K562 (cell line): ENCODE measurements at regions not wholly inside any gene's neighbourhood (a gene's known extent, or its start where the extent isn't known, plus 50 kb on each side); places are given as distances from the start of the nearest gene placed in this dataset.

Source experiments
- ATAC-seq: fragments of 200-7000 bp; cut with Tn5 transposase; 3 replicates; pipeline ENCODE4 v1.9.1; 2020; ENCODE audit warnings: moderate library complexity
- BruUV-seq: library from RNA; stranded (reverse); fragments of 400-500 nt; replicated peaks from 2 replicates; lab custom pipeline; 2021; lab: Mats Ljungman, UMichigan
- CTCF ChIA-PET: fragments of 300-600 bp; formaldehyde crosslinking; extraction: SDS; loops from one replicate; lab custom pipeline; 2021; ENCODE audit warnings: low intra/inter-chr PET ratio; lab: Yijun Ruan, JAX
- POLR2A ChIA-PET: fragments of 300-600, 350-650 bp; sonication (Branson Sonifier 250); formaldehyde crosslinking; extraction: SDS; loops from one replicate; lab custom pipeline; 2021; ENCODE audit warnings: antibody characterized with exemption, inconsistent platforms; lab: Yijun Ruan, JAX
- DNase-seq, 4 experiments: peaks; one replicate each; pipeline versions ENCODE4 v3.0.0 to v3.0.0-alpha.2; 2011 to 2018; ENCODE audit warnings: low spot score in 3 of 4, mixed read lengths in 3 of 4; ENCODE audit errors: extremely low read depth in 1 of 4
- FAIRE-seq: peaks from 2 replicates; lab custom pipeline; 2011; peaks lifted over from hg19 to GRCh38; lab: Jason Lieb, UNC
- H2AFZ ChIP-seq: 2 replicates; pipeline ENCODE4 v1.6.0; 2011; ENCODE audit warnings: low read depth, low read length, control low read depth, inconsistent platforms
- H3K27ac ChIP-seq: fragments of 200-600 bp; 3 replicates; pipeline ENCODE4 v1.8.0; 2011; ENCODE audit warnings: low read depth, mild to moderate bottlenecking, control low read depth, inconsistent platforms, low read length, moderate library complexity, mixed read lengths; ENCODE audit errors: extremely low read depth
- H3K27me3 ChIP-seq, 2 experiments: fragments of 300-600 bp in 1 of 2; 2 replicates in 1 of 2; 3 replicates in 1 of 2; pipeline versions ENCODE4 v1.6.0 to v1.8.0; 2011; ENCODE audit warnings: inconsistent platforms in 2 of 2, low read length in 2 of 2, mild to moderate bottlenecking in 1 of 2, mixed read lengths in 1 of 2, moderate library complexity in 1 of 2; ENCODE audit not compliant: control insufficient read depth in 2 of 2, insufficient read depth in 2 of 2
- H3K36me3 ChIP-seq: fragments of 300-600 bp; 3 replicates; pipeline ENCODE4 v1.8.0; 2011; ENCODE audit warnings: mild to moderate bottlenecking, low read length, inconsistent platforms; ENCODE audit not compliant: control insufficient read depth, insufficient read depth
- H3K4me1 ChIP-seq, 2 experiments: fragments of 200-600 bp in 1 of 2; replicated peaks in 1 of 2; 2 replicates in 1 of 2; 3 replicates in 1 of 2; pipeline versions ENCODE4 v1.5.1 to v1.8.0; 2011; ENCODE audit warnings: inconsistent platforms in 2 of 2, low read length in 2 of 2, mild to moderate bottlenecking in 1 of 2, mixed read lengths in 1 of 2, moderate library complexity in 1 of 2; ENCODE audit not compliant: control insufficient read depth in 2 of 2, insufficient read depth in 2 of 2
- H3K4me2 ChIP-seq: 2 replicates; pipeline ENCODE4 v1.6.1; 2011; ENCODE audit warnings: low read length, control low read depth, inconsistent platforms, mixed read lengths; ENCODE audit not compliant: insufficient read depth
- H3K4me3 ChIP-seq: fragments of 200-600 bp; sonication (generic), shearing (Covaris generic); 2 replicates; pipeline ENCODE4 v1.5.1; 2016; ENCODE audit warnings: control low read depth, inconsistent platforms
- H3K79me2 ChIP-seq: fragments of 200-600 bp; 3 replicates; pipeline ENCODE4 v1.8.0; 2011; ENCODE audit warnings: low read length, inconsistent platforms; ENCODE audit not compliant: control insufficient read depth, insufficient read depth
- H3K9ac ChIP-seq, 2 experiments: 2 replicates each; pipeline versions ENCODE4 v1.6.0 to v1.6.1; 2011; ENCODE audit warnings: low read depth in 2 of 2, low read length in 2 of 2, control low read depth in 1 of 2, inconsistent platforms in 1 of 2, mild to moderate bottlenecking in 1 of 2, mixed read lengths in 1 of 2; ENCODE audit not compliant: insufficient read depth in 1 of 2
- H3K9me1 ChIP-seq: one replicate; pipeline ENCODE4 v1.6.0; 2011; ENCODE audit warnings: inconsistent platforms, mild to moderate bottlenecking, low read length, moderate library complexity; ENCODE audit not compliant: control insufficient read depth, insufficient read depth
- H3K9me3 ChIP-seq: replicated peaks from 2 replicates; pipeline ENCODE4 v1.5.1; 2011; ENCODE audit warnings: low read depth, low read length, inconsistent platforms; ENCODE audit not compliant: control insufficient read depth, insufficient read depth
- H4K20me1 ChIP-seq: replicated peaks from 2 replicates; pipeline ENCODE4 v1.6.1; 2011; ENCODE audit warnings: low read length, inconsistent platforms, mixed read lengths; ENCODE audit not compliant: control insufficient read depth, insufficient read depth
- C11orf30 ChIP-seq: fragments of 450-650 bp; IDR thresholded peaks from 2 replicates; pipeline ENCODE4 v1.6.1; 2016; ENCODE audit warnings: low read depth, mild to moderate bottlenecking
- CREM ChIP-seq: IDR thresholded peaks from 2 replicates; pipeline ENCODE4 v1.6.1; 2014; ENCODE audit warnings: antibody characterized with exemption, low read depth
- KDM5B ChIP-seq: fragments of 200-600 bp; sonication (generic); IDR thresholded peaks from 2 replicates; pipeline ENCODE4 v1.6.1; 2012; ENCODE audit warnings: low read depth, mild to moderate bottlenecking, moderate library complexity, low read length, control low read depth, inconsistent platforms; ENCODE audit not compliant: insufficient replicate concordance
- NCOA1 ChIP-seq: fragments of 450-650 bp; IDR thresholded peaks from 2 replicates; pipeline ENCODE4 v1.6.1; 2016; ENCODE audit warnings: low read depth
- NONO ChIP-seq, 2 experiments: fragments of 200-400 bp in 1 of 2; fragments of 450-650 bp in 1 of 2; formaldehyde crosslinking in 1 of 2; IDR thresholded peaks; 2 replicates each; pipeline ENCODE4 v1.6.1; 2017; ENCODE audit warnings: low read depth in 2 of 2, mild to moderate bottlenecking in 2 of 2, moderate library complexity in 2 of 2, low read length in 1 of 2
- SMAD2 ChIP-seq: fragments of 150-350 bp; IDR thresholded peaks from 2 replicates; pipeline ENCODE4 v1.6.1; 2014; ENCODE audit warnings: low read depth, mild to moderate bottlenecking, low read length
- SMARCA4 ChIP-seq: fragments of 450-650 bp; IDR thresholded peaks from 2 replicates; pipeline ENCODE4 v1.6.1; 2016
- TBL1XR1 ChIP-seq, 2 experiments: IDR thresholded peaks; 2 replicates each; pipeline ENCODE4 v1.6.1; 2012; ENCODE audit warnings: improper control_type of control experiment in 2 of 2, low read length in 2 of 2, mild to moderate bottlenecking in 1 of 2
- ZBTB40 ChIP-seq, 2 experiments: fragments of 450-650 bp in 1 of 2; sonication (generic) in 1 of 2; formaldehyde crosslinking in 1 of 2; IDR thresholded peaks; 2 replicates each; pipeline versions ENCODE4 v1.7.1 to v1.9.0; 2016 to 2022; ENCODE audit warnings: inconsistent platforms in 1 of 2, mild to moderate bottlenecking in 1 of 2, missing genetic modification reagents in 1 of 2
- WGBS: fragments of 100-300 bp; shearing (Covaris generic); methylation state at CpG from one replicate; pipeline ENCODE4 v1.1.6; 2016; ENCODE audit warnings: low coverage, mixed read lengths; ENCODE audit not compliant: insufficient coverage; ENCODE audit errors: missing lambda C conversion rate; 5-methylcytosine and 5-hydroxymethylcytosine counted together
- in situ Hi-C: fragments of 300-500 bp; cut with MboI; formaldehyde crosslinking; loops from 4 replicates; pipeline ENCODE4 v1.15.0; 2018; ENCODE audit warnings: inconsistent platforms, mixed read lengths
- intact Hi-C: fragments of 100-400 bp; cut with micrococcal nuclease; formaldehyde crosslinking; loops from 2 replicates; pipeline ENCODE4 v1.14.2; 2022
- TF ChIP-seq, protein P1 (sequence below): fragments of 250-450 bp; sonication (Bioruptor Pico); IDR thresholded peaks from 2 replicates; pipeline ENCODE4 v1.8.0; 2022; ENCODE audit warnings: moderate library complexity, mild to moderate bottlenecking, inconsistent platforms

- Histone ChIP-seq H3K9me3 (no peaks in the 10 kb centered on the region), H3K4me1 (peaks cover 0 to 8% of the 10 kb centered on the region in 2 experiments; a peak in 1 of 5 replicates), H3K9me1 (no peaks in the 10 kb centered on the region), H3K79me2 (no peaks in the 10 kb centered on the region), H3K27ac (no peak overlapping the region), H3K9ac (no peak overlapping the region), H4K20me1 (no peaks in the 10 kb centered on the region), H2AFZ (no peak overlapping the region), H3K4me3 (no peak overlapping the region), H3K4me2 (no peak overlapping the region), H3K27me3 (peaks cover 0 to 7% of the 10 kb centered on the region in 2 experiments; a peak in 3 of 5 replicates), H3K36me3 (no peaks in the 10 kb centered on the region)
- ChIA-PET POLR2A (no interaction called here), CTCF (no interaction called here)
- no peak for DNase-seq
- ATAC-seq, result no peak
- no TSS peak for BruUV-seq
- FAIRE-seq, result no peak
- intact Hi-C loops, result no loop called here
- in situ Hi-C loops, result no loop called here
- 3% methylated on average over 2 of the region's 2 CpGs for WGBS
- TF ChIP-seq CREM, result no peak
- no peak for TF ChIP-seq SMARCA4
- TF ChIP-seq, protein P1, sequence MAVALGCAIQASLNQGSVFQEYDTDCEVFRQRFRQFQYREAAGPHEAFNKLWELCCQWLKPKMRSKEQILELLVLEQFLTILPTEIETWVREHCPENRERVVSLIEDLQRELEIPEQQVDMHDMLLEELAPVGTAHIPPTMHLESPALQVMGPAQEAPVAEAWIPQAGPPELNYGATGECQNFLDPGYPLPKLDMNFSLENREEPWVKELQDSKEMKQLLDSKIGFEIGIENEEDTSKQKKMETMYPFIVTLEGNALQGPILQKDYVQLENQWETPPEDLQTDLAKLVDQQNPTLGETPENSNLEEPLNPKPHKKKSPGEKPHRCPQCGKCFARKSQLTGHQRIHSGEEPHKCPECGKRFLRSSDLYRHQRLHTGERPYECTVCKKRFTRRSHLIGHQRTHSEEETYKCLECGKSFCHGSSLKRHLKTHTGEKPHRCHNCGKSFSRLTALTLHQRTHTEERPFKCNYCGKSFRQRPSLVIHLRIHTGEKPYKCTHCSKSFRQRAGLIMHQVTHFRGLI, result no peak
- no peak for TF ChIP-seq ZBTB40 (IDR thresholded peaks at IDR 0.05)
- no peak for TF ChIP-seq ZBTB40 (CRISPR knock-in tag; IDR thresholded peaks at IDR 0.05)
- TF ChIP-seq NONO (IDR thresholded peaks at IDR 0.05; ENCODE audit: low read depth in 2 of 2, low read length in 1 of 2), result no peak
- no peak for TF ChIP-seq SMAD2
- no peak for TF ChIP-seq KDM5B
- no peak for TF ChIP-seq TBL1XR1 (IDR thresholded peaks at IDR 0.05; ENCODE audit: low read length in 2 of 2)
- no peak for TF ChIP-seq C11orf30
- no peak for TF ChIP-seq NCOA1
Measured at GRCh38 chr5:6843335-6843734, 130.1 kb downstream of the TENT4A start.
